ENCODE measurements at regions not wholly inside any gene's neighbourhood (a gene's known extent, or its start where the extent isn't known, plus 50 kb on each side); places are given as distances from the start of the nearest gene placed in this dataset.

DNA sequence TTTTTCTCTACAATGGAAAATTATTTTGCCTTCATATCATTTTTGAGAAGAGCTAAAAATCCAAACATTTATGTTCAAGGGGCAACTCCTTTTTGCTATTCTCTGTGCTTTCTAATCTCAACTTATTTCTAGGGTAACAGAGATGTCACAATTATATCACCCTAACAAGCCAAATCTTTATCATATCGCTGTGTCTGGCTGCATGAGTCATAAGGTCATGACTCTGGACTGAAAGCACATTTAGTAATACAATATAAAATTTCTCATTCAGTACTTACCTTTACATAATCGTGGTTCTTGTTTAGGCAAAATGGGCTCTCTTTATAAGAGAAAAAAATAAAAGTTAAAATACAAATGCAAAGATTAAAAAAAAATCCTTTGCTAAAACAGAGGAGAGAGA lies 326.0 kb downstream of the CASP12 start:
- TF ChIP-seq FOXP2 (optimal IDR thresholded peaks at IDR 0.05; ENCODE audit: borderline replicate concordance, extremely low read depth, extremely low read length, insufficient read depth): no peak
- no peak for TF ChIP-seq SIN3A (IDR thresholded peaks at IDR 0.05; ENCODE audit: borderline replicate concordance, insufficient read depth, low read length)
- TF ChIP-seq, protein P1, sequence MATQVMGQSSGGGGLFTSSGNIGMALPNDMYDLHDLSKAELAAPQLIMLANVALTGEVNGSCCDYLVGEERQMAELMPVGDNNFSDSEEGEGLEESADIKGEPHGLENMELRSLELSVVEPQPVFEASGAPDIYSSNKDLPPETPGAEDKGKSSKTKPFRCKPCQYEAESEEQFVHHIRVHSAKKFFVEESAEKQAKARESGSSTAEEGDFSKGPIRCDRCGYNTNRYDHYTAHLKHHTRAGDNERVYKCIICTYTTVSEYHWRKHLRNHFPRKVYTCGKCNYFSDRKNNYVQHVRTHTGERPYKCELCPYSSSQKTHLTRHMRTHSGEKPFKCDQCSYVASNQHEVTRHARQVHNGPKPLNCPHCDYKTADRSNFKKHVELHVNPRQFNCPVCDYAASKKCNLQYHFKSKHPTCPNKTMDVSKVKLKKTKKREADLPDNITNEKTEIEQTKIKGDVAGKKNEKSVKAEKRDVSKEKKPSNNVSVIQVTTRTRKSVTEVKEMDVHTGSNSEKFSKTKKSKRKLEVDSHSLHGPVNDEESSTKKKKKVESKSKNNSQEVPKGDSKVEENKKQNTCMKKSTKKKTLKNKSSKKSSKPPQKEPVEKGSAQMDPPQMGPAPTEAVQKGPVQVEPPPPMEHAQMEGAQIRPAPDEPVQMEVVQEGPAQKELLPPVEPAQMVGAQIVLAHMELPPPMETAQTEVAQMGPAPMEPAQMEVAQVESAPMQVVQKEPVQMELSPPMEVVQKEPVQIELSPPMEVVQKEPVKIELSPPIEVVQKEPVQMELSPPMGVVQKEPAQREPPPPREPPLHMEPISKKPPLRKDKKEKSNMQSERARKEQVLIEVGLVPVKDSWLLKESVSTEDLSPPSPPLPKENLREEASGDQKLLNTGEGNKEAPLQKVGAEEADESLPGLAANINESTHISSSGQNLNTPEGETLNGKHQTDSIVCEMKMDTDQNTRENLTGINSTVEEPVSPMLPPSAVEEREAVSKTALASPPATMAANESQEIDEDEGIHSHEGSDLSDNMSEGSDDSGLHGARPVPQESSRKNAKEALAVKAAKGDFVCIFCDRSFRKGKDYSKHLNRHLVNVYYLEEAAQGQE (IDR thresholded peaks at IDR 0.05; ENCODE audit: insufficient read depth in 1 of 2, low read depth in 2 of 2, low read length in 2 of 2): no peak
- TF ChIP-seq POLR2AphosphoS5 (IDR thresholded peaks at IDR 0.05; ENCODE audit: low read depth, low read length): no peak
- no peak for TF ChIP-seq TAF1 (IDR thresholded peaks at IDR 0.05; ENCODE audit: borderline replicate concordance, insufficient read depth, low read length)

- TF ChIP-seq, protein P1 (IDR thresholded peaks at IDR 0.05; ENCODE audit: insufficient read depth in 1 of 2, low read depth in 2 of 2, low read length in 2 of 2): no peak
- TF ChIP-seq FOXP2 (optimal IDR thresholded peaks at IDR 0.05; ENCODE audit: borderline replicate concordance, extremely low read depth, extremely low read length, insufficient read depth): no peak
- no peak for TF ChIP-seq SIN3A (IDR thresholded peaks at IDR 0.05; ENCODE audit: borderline replicate concordance, insufficient read depth, low read length)
- no peak for TF ChIP-seq POLR2AphosphoS5 (IDR thresholded peaks at IDR 0.05; ENCODE audit: low read depth, low read length)
- TF ChIP-seq TAF1 (IDR thresholded peaks at IDR 0.05; ENCODE audit: borderline replicate concordance, insufficient read depth, low read length): no peak
These were observed 328.1 kb downstream of the CASP12 start for GRCh38 chr11:104570078-104570701.

DNA sequence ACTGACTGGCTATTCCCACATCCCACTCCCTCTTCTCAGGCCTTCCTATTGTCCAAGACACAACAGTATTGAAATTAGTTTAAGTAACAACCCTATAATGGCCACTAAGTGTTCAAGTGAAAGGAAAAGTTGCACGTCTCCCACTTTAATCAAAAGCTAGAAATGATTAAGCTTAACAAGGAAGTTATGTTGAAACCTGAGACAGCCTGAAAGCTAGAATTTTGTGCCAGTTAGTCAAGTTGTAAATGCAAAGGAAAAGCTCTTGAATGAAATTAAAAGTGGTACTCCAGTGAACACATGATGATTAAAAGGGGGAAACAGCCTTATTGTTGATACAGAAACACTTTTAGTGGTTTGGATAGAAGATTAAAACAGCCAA lies 332.7 kb downstream of the CASP12 start:
- TF ChIP-seq SIN3A (IDR thresholded peaks at IDR 0.05; ENCODE audit: borderline replicate concordance, insufficient read depth, low read length) (no peak), FOXP2 (optimal IDR thresholded peaks at IDR 0.05; ENCODE audit: borderline replicate concordance, extremely low read depth, extremely low read length, insufficient read depth) (no peak), TAF1 (IDR thresholded peaks at IDR 0.05; ENCODE audit: borderline replicate concordance, insufficient read depth, low read length) (no peak), POLR2AphosphoS5 (IDR thresholded peaks at IDR 0.05; ENCODE audit: low read depth, low read length) (no peak)
- TF ChIP-seq, protein P1 (IDR thresholded peaks at IDR 0.05; ENCODE audit: insufficient read depth in 1 of 2, low read depth in 2 of 2, low read length in 2 of 2): no peak

GRCh38 chr11:104564921-104565582 lies 333.2 kb downstream of the CASP12 start:
- no peak for TF ChIP-seq FOXP2 (optimal IDR thresholded peaks at IDR 0.05; ENCODE audit: borderline replicate concordance, extremely low read depth, extremely low read length, insufficient read depth)
- TF ChIP-seq POLR2AphosphoS5 (IDR thresholded peaks at IDR 0.05; ENCODE audit: low read depth, low read length): no peak
- no peak for TF ChIP-seq TAF1 (IDR thresholded peaks at IDR 0.05; ENCODE audit: borderline replicate concordance, insufficient read depth, low read length)
- TF ChIP-seq, protein P1 (IDR thresholded peaks at IDR 0.05; ENCODE audit: insufficient read depth in 1 of 2, low read depth in 2 of 2, low read length in 2 of 2): no peak
- no peak for TF ChIP-seq SIN3A (IDR thresholded peaks at IDR 0.05; ENCODE audit: borderline replicate concordance, insufficient read depth, low read length)
